HepG2 (cell line): ENCODE measurements at regions not wholly inside any gene's neighbourhood (a gene's known extent, or its start where the extent isn't known, plus 50 kb on each side); places are given as distances from the start of the nearest gene placed in this dataset.

Experiments
- HNRNPUL1 ChIP-seq: fragments of 200-400 bp; formaldehyde crosslinking; IDR thresholded peaks from 2 replicates; pipeline ENCODE4 v1.6.1; 2017; ENCODE audit warnings: low read depth, mild to moderate bottlenecking, low read length, moderate library complexity
- KDM6A ChIP-seq: IDR thresholded peaks from 2 replicates; pipeline ENCODE4 v1.6.1; 2016; ENCODE audit warnings: low read depth
- MIER3 ChIP-seq: IDR thresholded peaks from 2 replicates; pipeline ENCODE4 v1.6.1; 2016; ENCODE audit warnings: missing compliant biosample characterization, borderline replicate concordance
- NFRKB ChIP-seq: fragments of 450-650 bp; IDR thresholded peaks from 2 replicates; pipeline ENCODE4 v1.6.1; 2017
- PCBP2 ChIP-seq: fragments of 200-400 bp; formaldehyde crosslinking; optimal IDR thresholded peaks from 2 replicates; pipeline ENCODE3; 2018; ENCODE audit warnings: low read length, low read depth; ENCODE audit not compliant: poor library complexity, severe bottlenecking
- PITX1 ChIP-seq: sonication (generic); formaldehyde crosslinking; IDR thresholded peaks from 2 replicates; pipeline ENCODE4 v1.5.1; 2020; ENCODE audit warnings: mild to moderate bottlenecking, missing genetic modification reagents
- SIN3B ChIP-seq: fragments of 150-350 bp; IDR thresholded peaks from 2 replicates; pipeline ENCODE4 v1.6.1; 2014; ENCODE audit warnings: low read length
- SIX1 ChIP-seq: sonication (generic); formaldehyde crosslinking; IDR thresholded peaks from 2 replicates; pipeline ENCODE4 v1.4.0; 2020; ENCODE audit warnings: missing genetic modification reagents, borderline replicate concordance
- TBP ChIP-seq: sonication (generic); formaldehyde crosslinking; IDR thresholded peaks from 2 replicates; pipeline ENCODE4 v1.5.0; 2020; ENCODE audit warnings: missing genetic modification reagents
- ZBTB4 ChIP-seq: sonication (generic); formaldehyde crosslinking; IDR thresholded peaks from 2 replicates; pipeline ENCODE4 v1.4.0; 2020; ENCODE audit warnings: missing genetic modification reagents, mild to moderate bottlenecking, borderline replicate concordance
- ZNF629 ChIP-seq: sonication (generic); formaldehyde crosslinking; conservative IDR thresholded peaks from 2 replicates; pipeline ENCODE4 v1.5.0; 2020; ENCODE audit warnings: missing genetic modification reagents
- ZNF670 ChIP-seq: sonication (generic); formaldehyde crosslinking; IDR thresholded peaks from 2 replicates; pipeline ENCODE4 v1.8.0; 2022; ENCODE audit warnings: mild to moderate bottlenecking, missing genetic modification reagents, borderline replicate concordance
- ZNF687 ChIP-seq: sonication (generic); formaldehyde crosslinking; IDR thresholded peaks from 2 replicates; pipeline ENCODE4 v1.5.1; 2020; ENCODE audit warnings: mild to moderate bottlenecking, missing genetic modification reagents, moderate library complexity
- ZNF7 ChIP-seq: IDR thresholded peaks from 2 replicates; pipeline ENCODE4 v1.6.1; 2016; ENCODE audit warnings: missing biosample characterization, missing genetic modification reagents
- TF ChIP-seq, protein P1 (sequence below): sonication (generic); formaldehyde crosslinking; IDR thresholded peaks from 2 replicates; pipeline ENCODE4 v1.4.0; 2020; ENCODE audit warnings: missing genetic modification reagents
- TF ChIP-seq, protein P2 (sequence below): sonication (generic); formaldehyde crosslinking; IDR thresholded peaks from 2 replicates; pipeline ENCODE4 v1.4.0; 2020; ENCODE audit warnings: low read depth, mild to moderate bottlenecking, missing genetic modification reagents

- TF ChIP-seq, protein P1, sequence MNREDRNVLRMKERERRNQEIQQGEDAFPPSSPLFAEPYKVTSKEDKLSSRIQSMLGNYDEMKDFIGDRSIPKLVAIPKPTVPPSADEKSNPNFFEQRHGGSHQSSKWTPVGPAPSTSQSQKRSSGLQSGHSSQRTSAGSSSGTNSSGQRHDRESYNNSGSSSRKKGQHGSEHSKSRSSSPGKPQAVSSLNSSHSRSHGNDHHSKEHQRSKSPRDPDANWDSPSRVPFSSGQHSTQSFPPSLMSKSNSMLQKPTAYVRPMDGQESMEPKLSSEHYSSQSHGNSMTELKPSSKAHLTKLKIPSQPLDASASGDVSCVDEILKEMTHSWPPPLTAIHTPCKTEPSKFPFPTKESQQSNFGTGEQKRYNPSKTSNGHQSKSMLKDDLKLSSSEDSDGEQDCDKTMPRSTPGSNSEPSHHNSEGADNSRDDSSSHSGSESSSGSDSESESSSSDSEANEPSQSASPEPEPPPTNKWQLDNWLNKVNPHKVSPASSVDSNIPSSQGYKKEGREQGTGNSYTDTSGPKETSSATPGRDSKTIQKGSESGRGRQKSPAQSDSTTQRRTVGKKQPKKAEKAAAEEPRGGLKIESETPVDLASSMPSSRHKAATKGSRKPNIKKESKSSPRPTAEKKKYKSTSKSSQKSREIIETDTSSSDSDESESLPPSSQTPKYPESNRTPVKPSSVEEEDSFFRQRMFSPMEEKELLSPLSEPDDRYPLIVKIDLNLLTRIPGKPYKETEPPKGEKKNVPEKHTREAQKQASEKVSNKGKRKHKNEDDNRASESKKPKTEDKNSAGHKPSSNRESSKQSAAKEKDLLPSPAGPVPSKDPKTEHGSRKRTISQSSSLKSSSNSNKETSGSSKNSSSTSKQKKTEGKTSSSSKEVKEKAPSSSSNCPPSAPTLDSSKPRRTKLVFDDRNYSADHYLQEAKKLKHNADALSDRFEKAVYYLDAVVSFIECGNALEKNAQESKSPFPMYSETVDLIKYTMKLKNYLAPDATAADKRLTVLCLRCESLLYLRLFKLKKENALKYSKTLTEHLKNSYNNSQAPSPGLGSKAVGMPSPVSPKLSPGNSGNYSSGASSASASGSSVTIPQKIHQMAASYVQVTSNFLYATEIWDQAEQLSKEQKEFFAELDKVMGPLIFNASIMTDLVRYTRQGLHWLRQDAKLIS (CRISPR knock-in tag) = no peak; the same call in 1 of the 2 replicates
- TF ChIP-seq, protein P2, sequence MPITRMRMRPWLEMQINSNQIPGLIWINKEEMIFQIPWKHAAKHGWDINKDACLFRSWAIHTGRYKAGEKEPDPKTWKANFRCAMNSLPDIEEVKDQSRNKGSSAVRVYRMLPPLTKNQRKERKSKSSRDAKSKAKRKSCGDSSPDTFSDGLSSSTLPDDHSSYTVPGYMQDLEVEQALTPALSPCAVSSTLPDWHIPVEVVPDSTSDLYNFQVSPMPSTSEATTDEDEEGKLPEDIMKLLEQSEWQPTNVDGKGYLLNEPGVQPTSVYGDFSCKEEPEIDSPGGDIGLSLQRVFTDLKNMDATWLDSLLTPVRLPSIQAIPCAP (CRISPR knock-in tag) = no peak
- TF ChIP-seq TBP (CRISPR knock-in tag) = no peak
- TF ChIP-seq NFRKB = no peak
- no peak for TF ChIP-seq ZNF687 (CRISPR knock-in tag)
- no peak for TF ChIP-seq ZBTB4 (CRISPR knock-in tag)
- TF ChIP-seq SIX1 = peak; percentile 52; the same call in 1 of the 2 replicates
- TF ChIP-seq MIER3 (CRISPR knock-in tag) = 0 out of 2 replicates have a peak, but pooled peaks have one; percentile 38
- TF ChIP-seq PITX1 = peak; percentile 77
- TF ChIP-seq HNRNPUL1 = no peak
- no peak for TF ChIP-seq ZNF7
- no peak for TF ChIP-seq ZNF629 (CRISPR knock-in tag)
- no peak for TF ChIP-seq PCBP2
- TF ChIP-seq KDM6A (CRISPR knock-in tag) = 0 out of 2 replicates have a peak, but pooled peaks have one; percentile 31
- TF ChIP-seq SIN3B = no peak
- 0 out of 2 replicates have a peak, but pooled peaks have one; percentile 28 for TF ChIP-seq ZNF670 (CRISPR knock-in tag)
These were observed 462.2 kb downstream of the RASEF start (continued) for GRCh38 chr9:82600536-82601292.
